Fibroblast of lung (primary cell): ENCODE measurements at regions not wholly inside any gene's neighbourhood (a gene's known extent, or its start where the extent isn't known, plus 50 kb on each side); places are given as distances from the start of the nearest gene placed in this dataset.

Experiments used
- DNase-seq, 2 donors: peaks; one replicate each; pipeline versions ENCODE4 v3.0.0 to v3.0.0-alpha.2; 2010; ENCODE audit warnings: low read depth in 2 of 2
- H2AFZ ChIP-seq: 2 replicates; pipeline ENCODE4 v1.5.1; 2012; ENCODE audit warnings: low read length, control low read depth, inconsistent platforms
- H3K27ac ChIP-seq: 2 replicates; pipeline ENCODE4 v1.5.1; 2011; ENCODE audit warnings: low read length, control low read depth; ENCODE audit not compliant: insufficient read depth
- H3K27me3 ChIP-seq: 2 replicates; pipeline ENCODE4 v1.5.1; 2011; ENCODE audit warnings: mild to moderate bottlenecking, low read length; ENCODE audit not compliant: control insufficient read depth, insufficient read depth
- H3K36me3 ChIP-seq: 2 replicates; pipeline ENCODE4 v1.5.1; 2011; ENCODE audit warnings: low read length; ENCODE audit not compliant: control insufficient read depth, insufficient read depth
- H3K4me1 ChIP-seq: 2 replicates; pipeline ENCODE4 v1.5.1; 2011; ENCODE audit warnings: low read length; ENCODE audit not compliant: control insufficient read depth, insufficient read depth; ENCODE audit errors: extremely low read depth
- H3K4me2 ChIP-seq: 2 replicates; pipeline ENCODE4 v1.5.1; 2011; ENCODE audit warnings: low read length, control low read depth; ENCODE audit not compliant: insufficient read depth; ENCODE audit errors: extremely low read depth
- H3K4me3 ChIP-seq, 4 experiments: fragments of 200-600 bp in 1 of 4; sonication (generic) in 1 of 4; replicated peaks in 1 of 4; 2 replicates each; pipeline ENCODE4 v1.5.1; 2011 to 2016; ENCODE audit warnings: low read length in 4 of 4, low read depth in 3 of 4, mild to moderate bottlenecking in 3 of 4, control low read depth in 2 of 4, inconsistent platforms in 1 of 4, mixed read lengths in 1 of 4; ENCODE audit not compliant: insufficient read depth in 1 of 4; ENCODE audit errors: control extremely low read depth in 1 of 4
- H3K79me2 ChIP-seq: 2 replicates; pipeline ENCODE4 v1.5.1; 2012; ENCODE audit warnings: mild to moderate bottlenecking, low read length, inconsistent platforms; ENCODE audit not compliant: control insufficient read depth, insufficient read depth
- H3K9ac ChIP-seq: 2 replicates; pipeline ENCODE4 v1.5.1; 2011; ENCODE audit warnings: mild to moderate bottlenecking, low read length, control low read depth; ENCODE audit not compliant: insufficient read depth
- H3K9me3 ChIP-seq: 2 replicates; pipeline ENCODE4 v1.5.1; 2012; ENCODE audit warnings: low read depth, low read length; ENCODE audit not compliant: control insufficient read depth, insufficient read depth
- H4K20me1 ChIP-seq: 2 replicates; pipeline ENCODE4 v1.5.1; 2011; ENCODE audit warnings: low read length; ENCODE audit not compliant: control insufficient read depth, insufficient read depth; ENCODE audit errors: extremely low read depth
- EZH2 ChIP-seq: IDR thresholded peaks from 2 replicates; pipeline ENCODE4 v1.5.1; 2012; ENCODE audit warnings: low read length, control low read depth, mild to moderate bottlenecking; ENCODE audit errors: missing control alignments
- TF ChIP-seq, protein P1 (sequence below), 2 donors: IDR thresholded peaks in 1 of 2; conservative IDR thresholded peaks in 1 of 2; 1 replicate in 1 of 2; 2 replicates in 1 of 2; pipeline ENCODE4 v1.5.1; 2011 to 2012; ENCODE audit warnings: low read length in 2 of 2, control low read depth in 1 of 2, inconsistent platforms in 1 of 2, low read depth in 1 of 2, mild to moderate bottlenecking in 1 of 2

DNA sequence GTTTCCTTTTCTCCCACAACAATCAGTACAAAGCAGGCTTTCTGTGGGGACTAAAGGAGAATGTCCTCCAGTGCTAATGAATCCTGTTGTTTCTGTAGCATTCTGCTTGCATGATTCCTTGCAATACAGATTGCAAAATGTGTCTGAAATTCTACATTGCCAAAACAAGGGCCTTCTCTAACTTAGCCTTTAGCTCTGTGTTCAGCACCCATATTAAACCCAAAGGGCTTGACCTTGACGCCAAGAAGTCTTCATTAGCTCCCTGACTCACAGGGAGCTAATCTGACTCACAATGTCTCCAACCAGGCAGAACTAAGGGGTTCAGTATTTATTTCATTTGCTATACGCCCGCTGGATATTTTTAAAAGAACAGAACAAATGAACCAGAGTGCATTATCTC, 241.4 kb upstream of the CLNK start:
- H3K27ac ChIP-seq = no peak overlapping the region
- H4K20me1 ChIP-seq = no peaks in the 10 kb centered on the region
- H3K27me3 ChIP-seq = no peaks in the 10 kb centered on the region
- no peaks in the 10 kb centered on the region for H3K9me3 ChIP-seq
- H3K36me3 ChIP-seq = no peaks in the 10 kb centered on the region
- DNase-seq = peak; percentile 10 to 88
- H3K4me1 ChIP-seq = no peaks in the 10 kb centered on the region
- H3K4me3 ChIP-seq = no peak overlapping the region
- TF ChIP-seq EZH2 = no peak
- TF ChIP-seq, protein P1, sequence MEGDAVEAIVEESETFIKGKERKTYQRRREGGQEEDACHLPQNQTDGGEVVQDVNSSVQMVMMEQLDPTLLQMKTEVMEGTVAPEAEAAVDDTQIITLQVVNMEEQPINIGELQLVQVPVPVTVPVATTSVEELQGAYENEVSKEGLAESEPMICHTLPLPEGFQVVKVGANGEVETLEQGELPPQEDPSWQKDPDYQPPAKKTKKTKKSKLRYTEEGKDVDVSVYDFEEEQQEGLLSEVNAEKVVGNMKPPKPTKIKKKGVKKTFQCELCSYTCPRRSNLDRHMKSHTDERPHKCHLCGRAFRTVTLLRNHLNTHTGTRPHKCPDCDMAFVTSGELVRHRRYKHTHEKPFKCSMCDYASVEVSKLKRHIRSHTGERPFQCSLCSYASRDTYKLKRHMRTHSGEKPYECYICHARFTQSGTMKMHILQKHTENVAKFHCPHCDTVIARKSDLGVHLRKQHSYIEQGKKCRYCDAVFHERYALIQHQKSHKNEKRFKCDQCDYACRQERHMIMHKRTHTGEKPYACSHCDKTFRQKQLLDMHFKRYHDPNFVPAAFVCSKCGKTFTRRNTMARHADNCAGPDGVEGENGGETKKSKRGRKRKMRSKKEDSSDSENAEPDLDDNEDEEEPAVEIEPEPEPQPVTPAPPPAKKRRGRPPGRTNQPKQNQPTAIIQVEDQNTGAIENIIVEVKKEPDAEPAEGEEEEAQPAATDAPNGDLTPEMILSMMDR (conservative IDR thresholded peaks at IDR 0.05 in 1 of 2, IDR thresholded peaks at IDR 0.05 in 1 of 2; ENCODE audit: low read depth in 1 of 2, low read length in 2 of 2) = no peak
- H3K79me2 ChIP-seq = no peaks in the 10 kb centered on the region
- no peak overlapping the region for H3K4me2 ChIP-seq
- H2AFZ ChIP-seq = no peak overlapping the region
- H3K9ac ChIP-seq = no peak overlapping the region

DNA sequence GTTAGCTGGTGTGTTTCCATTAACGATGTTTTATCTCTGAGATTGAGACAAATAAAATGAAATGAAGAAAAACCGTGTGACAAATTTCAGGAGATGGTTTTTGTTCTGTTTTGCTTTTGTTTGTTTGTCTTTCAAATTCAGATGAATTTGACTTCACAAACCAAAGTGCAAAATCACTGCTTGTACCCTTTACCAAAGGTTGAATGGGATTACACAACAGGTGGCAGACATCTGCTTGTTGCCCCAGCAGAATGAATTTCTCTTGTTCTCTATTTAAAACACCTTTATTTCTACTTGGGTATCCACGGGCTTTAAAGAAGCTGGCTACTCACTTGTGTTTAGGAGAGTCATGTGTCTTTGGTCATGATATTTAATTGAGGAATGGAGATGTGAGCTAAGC, 239.7 kb upstream of the CLNK start:
- no peak overlapping the region for H3K4me3 ChIP-seq
- H3K4me2 ChIP-seq = no peak overlapping the region
- H3K36me3 ChIP-seq = no peaks in the 10 kb centered on the region
- DNase-seq = no peak
- TF ChIP-seq EZH2 = no peak
- TF ChIP-seq, protein P1 (conservative IDR thresholded peaks at IDR 0.05 in 1 of 2, IDR thresholded peaks at IDR 0.05 in 1 of 2; ENCODE audit: low read depth in 1 of 2, low read length in 2 of 2) = no peak
- no peak overlapping the region for H2AFZ ChIP-seq
- H3K9me3 ChIP-seq = no peaks in the 10 kb centered on the region
- H3K27me3 ChIP-seq = no peaks in the 10 kb centered on the region
- no peaks in the 10 kb centered on the region for H3K4me1 ChIP-seq
- H4K20me1 ChIP-seq = no peaks in the 10 kb centered on the region
- no peaks in the 10 kb centered on the region for H3K79me2 ChIP-seq
- no peak overlapping the region for H3K9ac ChIP-seq
- H3K27ac ChIP-seq = no peak overlapping the region

DNA sequence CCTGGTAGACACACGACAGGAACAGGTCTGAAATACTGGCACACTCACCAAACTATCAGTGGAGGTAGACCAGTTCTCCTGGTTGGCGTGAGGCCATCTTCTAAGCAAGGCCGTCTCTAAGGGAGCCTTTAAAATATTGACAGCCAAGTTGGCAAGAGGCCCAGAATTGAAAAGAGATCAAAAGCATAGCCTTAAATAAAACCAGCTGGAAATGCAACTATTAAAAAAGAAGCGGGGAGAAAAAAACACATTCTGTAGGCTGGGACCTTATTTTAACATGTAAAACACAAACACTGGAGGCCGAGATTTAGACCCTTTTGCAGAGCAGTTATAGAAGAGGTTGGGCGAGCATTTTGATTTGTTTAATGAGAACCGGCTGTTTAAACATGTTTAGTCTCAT, 233.0 kb upstream of the CLNK start:
- Histone ChIP-seq H3K27me3 (no peaks in the 10 kb centered on the region), H3K27ac (no peak overlapping the region), H2AFZ (no peak overlapping the region), H3K9ac (no peak overlapping the region), H3K4me2 (no peak overlapping the region), H3K4me1 (no peaks in the 10 kb centered on the region), H4K20me1 (no peaks in the 10 kb centered on the region), H3K4me3 (no peak overlapping the region), H3K79me2 (no peaks in the 10 kb centered on the region), H3K9me3 (no peaks in the 10 kb centered on the region), H3K36me3 (no peaks in the 10 kb centered on the region)
- peak; percentile 12 to 32 for DNase-seq
- TF ChIP-seq, protein P1 (conservative IDR thresholded peaks at IDR 0.05 in 1 of 2, IDR thresholded peaks at IDR 0.05 in 1 of 2; ENCODE audit: low read depth in 1 of 2, low read length in 2 of 2) = no peak
- TF ChIP-seq EZH2 = no peak
